ENCODE measurements at regions not wholly inside any gene's neighbourhood (a gene's known extent, or its start where the extent isn't known, plus 50 kb on each side); places are given as distances from the start of the nearest gene placed in this dataset.

DNA sequence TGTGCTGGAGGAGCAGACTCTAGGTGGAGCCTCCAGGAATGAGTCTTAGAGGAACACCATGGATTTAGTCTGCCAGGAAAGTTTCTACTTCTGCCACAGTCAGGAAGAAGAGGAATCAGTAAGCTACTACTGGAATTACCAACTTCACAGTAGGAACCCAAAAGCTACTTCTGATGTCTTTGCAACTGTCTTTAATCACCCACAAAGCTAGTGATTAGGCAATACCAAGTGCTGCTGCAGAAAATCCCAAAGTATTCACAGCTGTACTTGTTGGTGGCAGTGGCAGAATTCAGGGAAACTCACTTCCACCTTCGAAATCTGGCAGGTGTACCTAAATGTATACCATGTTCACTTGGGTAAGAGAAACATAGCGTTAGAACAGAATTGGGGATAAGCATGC lies 264.5 kb upstream of the SORL1-AS1 start:
- TF ChIP-seq, protein P1, sequence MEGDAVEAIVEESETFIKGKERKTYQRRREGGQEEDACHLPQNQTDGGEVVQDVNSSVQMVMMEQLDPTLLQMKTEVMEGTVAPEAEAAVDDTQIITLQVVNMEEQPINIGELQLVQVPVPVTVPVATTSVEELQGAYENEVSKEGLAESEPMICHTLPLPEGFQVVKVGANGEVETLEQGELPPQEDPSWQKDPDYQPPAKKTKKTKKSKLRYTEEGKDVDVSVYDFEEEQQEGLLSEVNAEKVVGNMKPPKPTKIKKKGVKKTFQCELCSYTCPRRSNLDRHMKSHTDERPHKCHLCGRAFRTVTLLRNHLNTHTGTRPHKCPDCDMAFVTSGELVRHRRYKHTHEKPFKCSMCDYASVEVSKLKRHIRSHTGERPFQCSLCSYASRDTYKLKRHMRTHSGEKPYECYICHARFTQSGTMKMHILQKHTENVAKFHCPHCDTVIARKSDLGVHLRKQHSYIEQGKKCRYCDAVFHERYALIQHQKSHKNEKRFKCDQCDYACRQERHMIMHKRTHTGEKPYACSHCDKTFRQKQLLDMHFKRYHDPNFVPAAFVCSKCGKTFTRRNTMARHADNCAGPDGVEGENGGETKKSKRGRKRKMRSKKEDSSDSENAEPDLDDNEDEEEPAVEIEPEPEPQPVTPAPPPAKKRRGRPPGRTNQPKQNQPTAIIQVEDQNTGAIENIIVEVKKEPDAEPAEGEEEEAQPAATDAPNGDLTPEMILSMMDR (IDR thresholded peaks at IDR 0.05; ENCODE audit: low read depth, low read length, missing control alignments): no peak

DNA sequence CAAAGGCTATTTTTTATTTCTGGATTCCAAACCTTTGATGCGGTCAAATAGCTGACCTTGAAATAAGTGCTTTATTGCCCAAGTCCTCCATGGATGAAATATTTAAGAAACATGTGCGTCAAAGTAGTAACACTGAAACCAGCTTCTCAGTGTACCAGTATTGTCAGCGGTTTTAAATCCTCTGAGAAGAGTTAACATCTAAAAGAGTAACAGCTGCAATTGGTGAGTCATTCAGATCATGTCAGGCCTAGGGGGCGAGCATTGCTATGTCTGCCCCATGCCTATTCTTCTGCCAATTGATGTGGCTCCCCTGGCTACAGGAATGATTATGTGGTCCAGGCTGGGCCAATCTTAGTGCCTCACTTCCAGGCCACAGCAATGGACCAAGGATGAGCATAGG lies 263.3 kb upstream of the SORL1-AS1 start:
- TF ChIP-seq, protein P1 (IDR thresholded peaks at IDR 0.05; ENCODE audit: low read depth, low read length, missing control alignments): no peak
- no peak overlapping the region for H3K4me3 ChIP-seq (ENCODE audit: low read depth, low read length)
- DNase-seq (ENCODE audit: low read depth): no peak

More for the DNA sequence above, 264.5 kb upstream of the SORL1-AS1 start:
- no peak for DNase-seq (ENCODE audit: low read depth)
- no peak overlapping the region for H3K4me3 ChIP-seq (ENCODE audit: low read depth, low read length)

DNA sequence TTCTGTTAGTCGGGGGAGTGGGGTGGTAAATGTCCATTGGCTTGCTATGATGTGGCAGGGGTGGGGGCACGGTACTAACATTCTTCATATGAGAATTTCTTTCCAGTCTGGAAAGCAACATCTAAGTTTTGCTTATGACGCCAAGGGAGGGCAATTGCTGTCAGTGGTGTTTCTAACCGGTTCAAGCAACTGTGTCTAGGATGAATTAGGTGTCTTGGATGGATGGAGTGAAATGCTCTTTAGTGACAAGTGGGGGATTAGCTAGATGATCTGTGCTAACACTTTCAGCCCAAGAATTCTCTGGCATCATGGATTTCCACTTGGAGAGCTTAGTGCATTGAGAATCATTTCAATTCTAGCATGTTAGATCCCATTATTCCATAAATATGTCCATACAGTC lies 262.6 kb upstream of the SORL1-AS1 start:
- DNase-seq (ENCODE audit: low read depth): no peak
- H3K4me3 ChIP-seq (ENCODE audit: low read depth, low read length): no peak overlapping the region
- TF ChIP-seq, protein P1 (IDR thresholded peaks at IDR 0.05; ENCODE audit: low read depth, low read length, missing control alignments): no peak

DNA sequence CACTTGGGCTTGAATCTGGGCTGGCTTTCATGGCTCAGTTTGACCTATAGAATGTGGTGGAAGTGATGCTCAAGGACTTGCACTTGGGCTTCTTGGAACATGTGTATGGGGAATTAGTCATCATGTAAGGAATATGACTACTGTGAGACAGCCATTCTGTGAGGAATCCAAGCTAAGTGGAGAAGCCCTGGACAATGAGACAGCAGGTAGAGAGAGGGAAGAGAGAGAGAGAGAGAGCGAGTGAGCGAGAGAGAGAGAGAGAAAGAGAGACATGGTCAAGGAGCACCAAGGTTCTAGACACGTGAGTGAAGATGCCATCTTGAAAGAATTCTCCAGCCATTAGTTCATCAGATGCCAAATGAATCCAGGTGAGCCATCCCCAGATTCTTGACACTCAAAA lies 261.6 kb upstream of the SORL1-AS1 start:
- no peak overlapping the region for H3K4me3 ChIP-seq (ENCODE audit: low read depth, low read length)
- no peak for DNase-seq (ENCODE audit: low read depth)
- TF ChIP-seq, protein P1 (IDR thresholded peaks at IDR 0.05; ENCODE audit: low read depth, low read length, missing control alignments): no peak

DNA sequence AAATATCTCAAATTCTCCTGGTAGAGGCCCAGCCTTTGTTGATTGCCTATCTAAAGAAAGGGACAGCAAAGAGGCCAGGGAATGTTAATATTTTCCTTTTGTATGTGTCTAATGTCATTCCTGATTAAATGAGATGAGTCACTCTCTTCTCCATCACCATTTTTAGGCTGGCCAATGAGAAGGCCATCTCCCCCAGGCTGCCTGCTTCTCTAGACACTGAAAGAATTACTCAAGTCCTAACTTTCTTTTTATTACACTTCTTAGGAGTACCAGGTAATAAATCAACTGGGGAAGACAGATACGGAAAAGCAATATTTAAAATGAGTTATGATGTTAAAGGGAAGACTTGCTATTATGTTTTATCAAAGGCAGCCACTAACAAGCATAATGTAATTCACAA lies 259.2 kb upstream of the SORL1-AS1 start:
- no peak for DNase-seq (ENCODE audit: low read depth)
- TF ChIP-seq, protein P1 (IDR thresholded peaks at IDR 0.05; ENCODE audit: low read depth, low read length, missing control alignments): no peak
- H3K4me3 ChIP-seq (ENCODE audit: low read depth, low read length): no peak overlapping the region

DNA sequence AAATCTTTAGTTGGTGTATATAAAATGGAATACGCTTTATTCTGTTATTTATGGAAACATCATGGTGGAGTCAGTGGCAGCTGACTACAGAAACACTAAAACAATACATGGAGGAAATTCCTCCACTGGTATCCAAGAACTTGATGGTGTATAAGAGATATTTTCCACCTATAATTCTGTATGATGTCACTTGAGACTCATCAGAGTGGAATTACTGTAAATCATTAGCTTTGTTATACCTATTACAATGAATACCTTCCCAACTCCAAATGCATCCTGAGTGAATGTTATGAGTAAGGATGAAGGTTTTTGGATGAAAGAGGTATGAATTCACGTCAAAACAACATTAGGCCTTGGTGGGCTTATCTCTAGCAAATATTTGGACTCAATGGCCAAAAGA lies 258.5 kb upstream of the SORL1-AS1 start:
- TF ChIP-seq, protein P1 (IDR thresholded peaks at IDR 0.05; ENCODE audit: low read depth, low read length, missing control alignments): no peak
- no peak for DNase-seq (ENCODE audit: low read depth)
- H3K4me3 ChIP-seq (ENCODE audit: low read depth, low read length): no peak overlapping the region

DNA sequence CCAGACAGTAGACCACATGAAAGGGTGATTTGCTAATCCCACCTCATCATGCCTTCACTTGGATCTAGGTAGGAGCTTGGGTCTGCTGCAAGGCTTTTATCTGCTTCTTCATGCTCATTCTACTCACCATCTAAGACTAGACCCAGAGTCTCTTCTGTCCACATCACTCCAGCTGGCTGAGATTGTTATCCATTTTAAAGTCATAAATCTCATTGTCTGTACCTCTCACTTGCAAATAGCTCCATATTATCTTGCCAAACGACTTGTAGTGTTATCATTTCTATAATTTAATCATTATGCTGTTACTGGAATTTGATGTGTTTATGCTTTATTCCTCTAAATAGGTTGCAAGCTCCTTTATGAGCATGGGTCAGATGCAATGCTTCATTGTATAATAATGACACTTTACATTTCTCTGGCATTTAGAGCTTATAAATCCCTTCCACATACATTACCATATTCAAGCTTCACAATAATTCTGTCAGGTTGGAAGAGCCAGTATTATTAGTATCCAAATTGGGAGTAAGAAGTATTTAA lies 254.2 kb upstream of the SORL1-AS1 start:
- no peak for DNase-seq (ENCODE audit: low read depth)
- H3K4me3 ChIP-seq (ENCODE audit: low read depth, low read length): no peak overlapping the region

More for the DNA sequence above, 254.2 kb upstream of the SORL1-AS1 start:
- TF ChIP-seq, protein P1 (IDR thresholded peaks at IDR 0.05; ENCODE audit: low read depth, low read length, missing control alignments): no peak

All from GM12864 (cell line).